IMR-90 (cell line): ENCODE measurements at regions not wholly inside any gene's neighbourhood (a gene's known extent, or its start where the extent isn't known, plus 50 kb on each side); places are given as distances from the start of the nearest gene placed in this dataset.

Experiments
- ATAC-seq: fragments of 200-7000 bp; cut with Tn5 transposase; 2 replicates; pipeline ENCODE4 v1.9.1; 2020; ENCODE audit warnings: low read depth, mild to moderate bottlenecking, moderate library complexity
- BruUV-seq: library from RNA; stranded (reverse); fragments of 400-500 nt; replicated peaks from 2 replicates; lab custom pipeline; 2021; lab: Mats Ljungman, UMichigan
- CTCF ChIA-PET: fragments of 300-600 bp; formaldehyde crosslinking; extraction: SDS; loops from one replicate; lab custom pipeline; 2021; ENCODE audit warnings: antibody characterized with exemption; lab: Yijun Ruan, JAX
- POLR2A ChIA-PET: fragments of 300-600 bp; sonication (Branson Sonifier 250); formaldehyde crosslinking; loops from one replicate; lab custom pipeline; 2022; ENCODE audit warnings: antibody characterized with exemption; ENCODE audit not compliant: unreplicated experiment; lab: Charles Lee
- DNase-seq: peaks from one replicate; pipeline ENCODE4 v3.0.0; 2013
- H2AFZ ChIP-seq: replicated peaks from 2 replicates; pipeline ENCODE3; 2013; ENCODE audit warnings: low read length, mild to moderate bottlenecking; ENCODE audit not compliant: poor library complexity
- H2AK5ac ChIP-seq: 2 replicates; pipeline ENCODE4 v1.6.1; 2013; ENCODE audit warnings: low read depth, low read length, inconsistent platforms
- H2AK9ac ChIP-seq: replicated peaks from 2 replicates; pipeline ENCODE3; 2013; ENCODE audit warnings: mild to moderate bottlenecking, low read depth, low read length, moderate library complexity; ENCODE audit not compliant: poor library complexity
- H2BK120ac ChIP-seq: 2 replicates; pipeline ENCODE4 v1.6.1; 2013; ENCODE audit warnings: low read depth, low read length, inconsistent platforms
- H2BK15ac ChIP-seq: 3 replicates; pipeline ENCODE4 v1.6.1; 2013; ENCODE audit warnings: low read depth, low read length, inconsistent platforms
- H2BK20ac ChIP-seq: 2 replicates; pipeline ENCODE4 v1.6.1; 2013; ENCODE audit warnings: low read depth, mild to moderate bottlenecking, inconsistent platforms, low read length, moderate library complexity
- H2BK5ac ChIP-seq: 2 replicates; pipeline ENCODE4 v1.6.1; 2013; ENCODE audit warnings: mild to moderate bottlenecking, low read depth, low read length, inconsistent platforms; ENCODE audit not compliant: poor library complexity, severe bottlenecking
- H3K14ac ChIP-seq: replicated peaks from 2 replicates; pipeline ENCODE4 v1.6.1; 2013; ENCODE audit warnings: low read depth, low read length, inconsistent platforms
- H3K18ac ChIP-seq: 2 replicates; pipeline ENCODE4 v1.6.1; 2013; ENCODE audit warnings: low read depth, low read length, control low read depth
- H3K23ac ChIP-seq: 2 replicates; pipeline ENCODE4 v1.6.1; 2013; ENCODE audit warnings: low read depth, low read length, inconsistent platforms
- H3K27ac ChIP-seq: 2 replicates; pipeline ENCODE4 v1.5.1; 2013; ENCODE audit warnings: mild to moderate bottlenecking, control low read depth, low read length; ENCODE audit not compliant: insufficient read depth
- H3K27me3 ChIP-seq: 2 replicates; pipeline ENCODE4 v1.6.1; 2013; ENCODE audit warnings: low read length; ENCODE audit not compliant: control insufficient read depth, insufficient read depth
- H3K36me3 ChIP-seq: 2 replicates; pipeline ENCODE4 v1.6.1; 2013; ENCODE audit warnings: low read length, mixed read lengths; ENCODE audit not compliant: control insufficient read depth, insufficient read depth
- H3K4ac ChIP-seq: 2 replicates; pipeline ENCODE4 v1.6.1; 2013; ENCODE audit warnings: low read depth, low read length, inconsistent platforms
- H3K4me1 ChIP-seq: 2 replicates; pipeline ENCODE4 v1.6.1; 2013; ENCODE audit warnings: low read length, mixed read lengths; ENCODE audit not compliant: control insufficient read depth, insufficient read depth
- H3K4me2 ChIP-seq: 2 replicates; pipeline ENCODE4 v1.6.1; 2013; ENCODE audit warnings: low read depth, mild to moderate bottlenecking, control low read depth, low read length, moderate library complexity
- H3K4me3 ChIP-seq: 2 replicates; pipeline ENCODE4 v1.5.1; 2013; ENCODE audit warnings: low read depth, mild to moderate bottlenecking, control low read depth, low read length, moderate library complexity; ENCODE audit not compliant: insufficient read depth
- H3K56ac ChIP-seq: 2 replicates; pipeline ENCODE4 v1.6.1; 2013; ENCODE audit warnings: low read length, inconsistent platforms; ENCODE audit not compliant: insufficient read depth; ENCODE audit errors: extremely low read depth
- H3K79me1 ChIP-seq, 2 experiments: 2 replicates each; pipeline ENCODE4 v1.6.1; 2013; ENCODE audit warnings: low read length in 2 of 2, inconsistent platforms in 1 of 2, low read depth in 1 of 2
- H3K9ac ChIP-seq: 2 replicates; pipeline ENCODE4 v1.6.1; 2013; ENCODE audit warnings: low read depth, low read length, control low read depth
- H3K9me1 ChIP-seq: 2 replicates; pipeline ENCODE4 v1.6.1; 2013; ENCODE audit warnings: low read length, inconsistent platforms; ENCODE audit not compliant: insufficient read depth
- H3K9me3 ChIP-seq: 2 replicates; pipeline ENCODE4 v1.6.1; 2013; ENCODE audit warnings: low read length; ENCODE audit not compliant: control insufficient read depth, insufficient read depth
- H4K20me1 ChIP-seq: 2 replicates; pipeline ENCODE4 v1.6.1; 2013; ENCODE audit warnings: low read length, inconsistent platforms; ENCODE audit not compliant: insufficient read depth
- H4K5ac ChIP-seq: 2 replicates; pipeline ENCODE4 v1.6.1; 2013; ENCODE audit warnings: mild to moderate bottlenecking, low read depth, low read length, control low read depth
- H4K8ac ChIP-seq, 2 experiments: 2 replicates each; pipeline ENCODE4 v1.6.1; 2013; ENCODE audit warnings: low read depth in 2 of 2, low read length in 2 of 2, control low read depth in 1 of 2, inconsistent platforms in 1 of 2
- H4K91ac ChIP-seq: 2 replicates; pipeline ENCODE4 v1.6.1; 2013; ENCODE audit warnings: low read depth, low read length, inconsistent platforms; ENCODE audit not compliant: insufficient read depth
- BHLHE40 ChIP-seq: fragments of 150-350 bp; IDR thresholded peaks from 2 replicates; pipeline ENCODE4 v1.6.1; 2016; ENCODE audit warnings: mild to moderate bottlenecking, low read depth, low read length
- CEBPB ChIP-seq: IDR thresholded peaks from 2 replicates; pipeline ENCODE4 v1.6.1; 2012; ENCODE audit warnings: low read depth, low read length, improper control_type of control experiment
- CHD1 ChIP-seq: IDR thresholded peaks from 2 replicates; pipeline ENCODE4 v1.6.1; 2012; ENCODE audit warnings: low read depth, low read length, improper control_type of control experiment
- FOS ChIP-seq: fragments of 150-350 bp; IDR thresholded peaks from 2 replicates; pipeline ENCODE4 v1.6.1; 2016; ENCODE audit warnings: low read depth, low read length
- MAFK ChIP-seq: IDR thresholded peaks from 2 replicates; pipeline ENCODE4 v1.6.1; 2012; ENCODE audit warnings: low read depth, low read length, improper control_type of control experiment
- MAZ ChIP-seq: IDR thresholded peaks from 2 replicates; pipeline ENCODE4 v1.6.1; 2012; ENCODE audit warnings: low read depth, mild to moderate bottlenecking, low read length, improper control_type of control experiment, moderate library complexity, borderline replicate concordance
- MXI1 ChIP-seq: IDR thresholded peaks from 2 replicates; pipeline ENCODE4 v1.6.1; 2012; ENCODE audit warnings: low read depth, mild to moderate bottlenecking, low read length, moderate library complexity, borderline replicate concordance
- NFE2L2 ChIP-seq: fragments of 150-350 bp; IDR thresholded peaks from 2 replicates; pipeline ENCODE4 v1.6.1; 2016; ENCODE audit warnings: low read depth, mild to moderate bottlenecking, low read length
- POLR2A ChIP-seq: IDR thresholded peaks from 2 replicates; pipeline ENCODE4 v1.6.1; 2012; ENCODE audit warnings: mild to moderate bottlenecking, low read depth, low read length
- RAD21 ChIP-seq: IDR thresholded peaks from 2 replicates; pipeline ENCODE4 v1.6.1; 2012; ENCODE audit warnings: low read length, improper control_type of control experiment
- RCOR1 ChIP-seq: IDR thresholded peaks from 2 replicates; pipeline ENCODE4 v1.6.1; 2012; ENCODE audit warnings: mild to moderate bottlenecking, low read length, improper control_type of control experiment; ENCODE audit not compliant: insufficient replicate concordance
- RFX5 ChIP-seq: IDR thresholded peaks from 2 replicates; pipeline ENCODE4 v1.8.0; 2012; ENCODE audit warnings: low read depth, mild to moderate bottlenecking, low read length, moderate library complexity
- SMC3 ChIP-seq: fragments of 150-350 bp; IDR thresholded peaks from 2 replicates; pipeline ENCODE4 v1.6.1; 2016; ENCODE audit warnings: low read depth, mild to moderate bottlenecking, antibody characterized with exemption, low read length, moderate library complexity
- USF2 ChIP-seq: fragments of 150-350 bp; IDR thresholded peaks from 2 replicates; pipeline ENCODE4 v1.6.1; 2017; ENCODE audit warnings: mild to moderate bottlenecking, antibody characterized with exemption, low read length, low read depth
- WGBS, 2 experiments: methylation state at CpG; one replicate each; pipeline versions ENCODE4 v1.1.5 to v1.1.7; 2013; ENCODE audit warnings: missing lambda C conversion rate in 2 of 2; ENCODE audit not compliant: insufficient read length in 1 of 2; ENCODE audit errors: extremely low coverage in 2 of 2; 5-methylcytosine and 5-hydroxymethylcytosine counted together
- dilution Hi-C: fragments of 300-500 bp; cut with HindIII; formaldehyde crosslinking; loops from one replicate; pipeline ENCODE4 v1.14.3; 2018; ENCODE audit warnings: low sequenced_read_pairs; ENCODE audit not compliant: unreplicated experiment
- in situ Hi-C: fragments of 300-500 bp; cut with MboI; formaldehyde crosslinking; loops from 3 replicates; pipeline ENCODE4 v1.14.3; 2019; ENCODE audit warnings: low sequenced_read_pairs, inconsistent platforms, mixed read lengths
- intact Hi-C: fragments of 100-400 bp; cut with micrococcal nuclease; formaldehyde crosslinking; loops from 2 replicates; pipeline ENCODE4 v1.10.0; 2022
- TF ChIP-seq, protein P1 (sequence below): conservative IDR thresholded peaks from 2 replicates; pipeline ENCODE4 v1.5.1; 2012; ENCODE audit warnings: mild to moderate bottlenecking, low read depth, low read length, improper control_type of control experiment
- TF ChIP-seq, protein P2 (sequence below): fragments of 150-350 bp; IDR thresholded peaks from 2 replicates; pipeline ENCODE4 v1.6.1; 2016; ENCODE audit warnings: low read depth, mild to moderate bottlenecking, low read length, moderate library complexity, borderline replicate concordance

GRCh38 chr3:163196245-163196644 is 1699.6 kb downstream of the OTOL1 start:
- Histone ChIP-seq H3K18ac (no peak overlapping the region), H3K4me1 (no peaks in the 10 kb centered on the region), H3K4ac (no peak overlapping the region), H3K14ac (no peak overlapping the region), H2BK5ac (no peak overlapping the region), H3K27me3 (no peaks in the 10 kb centered on the region), H4K91ac (no peak overlapping the region), H4K5ac (no peak overlapping the region), H2AFZ (no peak overlapping the region), H3K23ac (no peak overlapping the region), H3K9me3 (peaks cover 3% of the 10 kb centered on the region; the same call in 1 of the 2 replicates), H3K27ac (no peak overlapping the region), H3K36me3 (no peaks in the 10 kb centered on the region), H2AK5ac (no peak overlapping the region), H4K20me1 (no peaks in the 10 kb centered on the region), H3K9me1 (no peaks in the 10 kb centered on the region), H2BK120ac (no peak overlapping the region), H3K4me3 (no peak overlapping the region), H2BK20ac (no peak overlapping the region), H2AK9ac (no peak overlapping the region), H4K8ac (no peak overlapping the region), H3K79me1 (no peaks in the 10 kb centered on the region), H3K56ac (no peak overlapping the region), H2BK15ac (no peak overlapping the region), H3K9ac (no peak overlapping the region), H3K4me2 (no peak overlapping the region)
- DNase-seq: no peak
- POLR2A ChIA-PET: no interaction called here
- no TSS peak for BruUV-seq
- TF ChIP-seq CHD1: no peak
- no peak for TF ChIP-seq POLR2A
- TF ChIP-seq USF2: no peak
- no peak for TF ChIP-seq NFE2L2
- TF ChIP-seq FOS: no peak
- TF ChIP-seq, protein P1, sequence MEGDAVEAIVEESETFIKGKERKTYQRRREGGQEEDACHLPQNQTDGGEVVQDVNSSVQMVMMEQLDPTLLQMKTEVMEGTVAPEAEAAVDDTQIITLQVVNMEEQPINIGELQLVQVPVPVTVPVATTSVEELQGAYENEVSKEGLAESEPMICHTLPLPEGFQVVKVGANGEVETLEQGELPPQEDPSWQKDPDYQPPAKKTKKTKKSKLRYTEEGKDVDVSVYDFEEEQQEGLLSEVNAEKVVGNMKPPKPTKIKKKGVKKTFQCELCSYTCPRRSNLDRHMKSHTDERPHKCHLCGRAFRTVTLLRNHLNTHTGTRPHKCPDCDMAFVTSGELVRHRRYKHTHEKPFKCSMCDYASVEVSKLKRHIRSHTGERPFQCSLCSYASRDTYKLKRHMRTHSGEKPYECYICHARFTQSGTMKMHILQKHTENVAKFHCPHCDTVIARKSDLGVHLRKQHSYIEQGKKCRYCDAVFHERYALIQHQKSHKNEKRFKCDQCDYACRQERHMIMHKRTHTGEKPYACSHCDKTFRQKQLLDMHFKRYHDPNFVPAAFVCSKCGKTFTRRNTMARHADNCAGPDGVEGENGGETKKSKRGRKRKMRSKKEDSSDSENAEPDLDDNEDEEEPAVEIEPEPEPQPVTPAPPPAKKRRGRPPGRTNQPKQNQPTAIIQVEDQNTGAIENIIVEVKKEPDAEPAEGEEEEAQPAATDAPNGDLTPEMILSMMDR: no peak
- no peak for TF ChIP-seq RAD21
- no peak for TF ChIP-seq MAFK
- no peak for TF ChIP-seq MAZ
- TF ChIP-seq CEBPB: no peak
- no peak for TF ChIP-seq BHLHE40
- TF ChIP-seq RFX5: no peak
- no peak for TF ChIP-seq MXI1
- no peak for TF ChIP-seq SMC3
- TF ChIP-seq RCOR1: no peak
- TF ChIP-seq, protein P2, sequence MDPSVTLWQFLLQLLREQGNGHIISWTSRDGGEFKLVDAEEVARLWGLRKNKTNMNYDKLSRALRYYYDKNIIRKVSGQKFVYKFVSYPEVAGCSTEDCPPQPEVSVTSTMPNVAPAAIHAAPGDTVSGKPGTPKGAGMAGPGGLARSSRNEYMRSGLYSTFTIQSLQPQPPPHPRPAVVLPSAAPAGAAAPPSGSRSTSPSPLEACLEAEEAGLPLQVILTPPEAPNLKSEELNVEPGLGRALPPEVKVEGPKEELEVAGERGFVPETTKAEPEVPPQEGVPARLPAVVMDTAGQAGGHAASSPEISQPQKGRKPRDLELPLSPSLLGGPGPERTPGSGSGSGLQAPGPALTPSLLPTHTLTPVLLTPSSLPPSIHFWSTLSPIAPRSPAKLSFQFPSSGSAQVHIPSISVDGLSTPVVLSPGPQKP: no peak
- dilution Hi-C loops (no loop called here), intact Hi-C loops (no loop called here), in situ Hi-C loops (no loop called here)
- ATAC-seq: no peak
- no CpG with 5 or more reads among the region's 2 CpGs for WGBS, 2 experiments
- CTCF ChIA-PET: no interaction called here
